HG02981 (cell line): ENCODE measurements at regions not wholly inside any gene's neighbourhood (a gene's known extent, or its start where the extent isn't known, plus 50 kb on each side); places are given as distances from the start of the nearest gene placed in this dataset.

Source experiments
- ATAC-seq: cut with Tn5 transposase; IDR thresholded peaks from one replicate; pipeline ENCODE4 v1.9.1; 2021; ENCODE audit warnings: mild to moderate bottlenecking, moderate library complexity; ENCODE audit not compliant: unreplicated experiment

- no peak for ATAC-seq
Measured at GRCh38 chr3:55244247-55244646, 242.9 kb downstream of the WNT5A start.

- ATAC-seq = no peak
Measured at GRCh38 chr3:55243678-55244077, 243.4 kb downstream of the WNT5A start.

- no peak for ATAC-seq
Measured at GRCh38 chr3:55242921-55243320, 244.2 kb downstream of the WNT5A start.

GRCh38 chr3:55241098-55241497 lies 246.0 kb downstream of the WNT5A start:
- no peak for ATAC-seq

- ATAC-seq = no peak
Measured at GRCh38 chr3:55235416-55235815, 251.7 kb downstream of the WNT5A start.

GRCh38 chr3:55226696-55227095 lies 260.4 kb downstream of the WNT5A start:
- ATAC-seq = no peak

GRCh38 chr3:55218577-55218976 lies 268.5 kb downstream of the WNT5A start:
- ATAC-seq = no peak

- no peak for ATAC-seq
Measured at GRCh38 chr3:55207744-55208143, 279.4 kb downstream of the WNT5A start.

GRCh38 chr3:55205990-55206389 lies 278.1 kb upstream of the LRTM1 start:
- ATAC-seq = no peak

GRCh38 chr3:55204417-55204816 lies 276.6 kb upstream of the LRTM1 start:
- ATAC-seq = no peak

GRCh38 chr3:55203546-55203945 lies 275.7 kb upstream of the LRTM1 start:
- no peak for ATAC-seq

- ATAC-seq = no peak
Measured at GRCh38 chr3:55203006-55203405, 275.1 kb upstream of the LRTM1 start.

- no peak for ATAC-seq
Measured at GRCh38 chr3:55202326-55202725, 274.5 kb upstream of the LRTM1 start.

GRCh38 chr3:55201779-55202178 lies 273.9 kb upstream of the LRTM1 start:
- ATAC-seq = no peak

- ATAC-seq = no peak
Measured at GRCh38 chr3:55200906-55201305, 273.0 kb upstream of the LRTM1 start.

- ATAC-seq = no peak
Measured at GRCh38 chr3:55198554-55198953, 270.7 kb upstream of the LRTM1 start.

GRCh38 chr3:55197021-55197420 lies 269.2 kb upstream of the LRTM1 start:
- ATAC-seq = no peak

- no peak for ATAC-seq
Measured at GRCh38 chr3:55196495-55196894, 268.6 kb upstream of the LRTM1 start.

- ATAC-seq = no peak
Measured at GRCh38 chr3:55194376-55194775, 266.5 kb upstream of the LRTM1 start.

- no peak for ATAC-seq
Measured at GRCh38 chr3:55191911-55192775, 264.3 kb upstream of the LRTM1 start.

- no peak for ATAC-seq
Measured at GRCh38 chr3:55190331-55190730, 262.5 kb upstream of the LRTM1 start.

GRCh38 chr3:55189359-55189801 lies 261.5 kb upstream of the LRTM1 start:
- ATAC-seq = no peak

- no peak for ATAC-seq
Measured at GRCh38 chr3:55185380-55185779, 257.5 kb upstream of the LRTM1 start.
